CD4-positive, alpha-beta T cell treated with Interleukin-12 subunit alpha and Interleukin-12 subunit beta, for 1 hour (primary cell): ENCODE measurements at regions not wholly inside any gene's neighbourhood (a gene's known extent, or its start where the extent isn't known, plus 50 kb on each side); places are given as distances from the start of the nearest gene placed in this dataset.

Experiments used
- DNase-seq: peaks from one replicate; pipeline ENCODE4 v3.0.0-alpha.2; 2020

DNA sequence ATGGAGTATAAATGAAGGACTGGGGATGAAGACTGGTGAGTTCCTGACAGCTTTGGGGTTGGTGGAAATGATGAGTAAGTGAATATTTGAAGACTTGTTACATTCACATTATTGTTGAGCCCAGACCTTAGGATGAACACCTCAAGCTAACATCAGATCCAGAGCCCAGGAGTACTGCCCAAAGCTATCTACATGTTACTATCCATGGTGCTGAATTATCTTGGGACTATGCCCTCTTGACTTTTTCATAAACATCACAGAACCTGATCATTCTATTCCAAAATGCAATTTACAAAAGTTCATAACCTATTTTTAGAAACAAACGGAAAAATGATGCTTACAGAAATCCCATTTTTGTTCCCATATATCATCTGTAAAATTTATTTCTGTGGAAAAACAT is 613.3 kb downstream of the TUSC7 start:
- DNase-seq, result no peak

DNA sequence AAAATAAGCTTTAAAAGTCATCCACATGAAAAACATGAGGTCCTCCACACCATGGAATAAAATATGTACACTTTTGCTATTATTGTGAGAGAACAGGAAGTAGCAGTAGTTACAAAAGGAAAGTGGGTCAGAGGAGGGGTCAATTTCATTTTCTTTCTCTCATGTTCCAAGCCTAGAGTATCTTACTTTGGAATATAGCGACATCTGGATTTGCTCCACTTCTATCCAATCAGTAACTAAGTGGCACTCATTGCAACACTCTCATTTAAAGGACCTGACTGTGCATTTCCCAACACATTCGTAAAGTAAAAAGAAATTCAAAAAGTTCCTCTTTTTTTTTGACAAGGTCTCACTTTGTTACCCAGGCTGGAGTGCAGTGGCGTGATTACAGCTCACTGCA is 637.3 kb downstream of the TUSC7 start:
- no peak for DNase-seq

DNA sequence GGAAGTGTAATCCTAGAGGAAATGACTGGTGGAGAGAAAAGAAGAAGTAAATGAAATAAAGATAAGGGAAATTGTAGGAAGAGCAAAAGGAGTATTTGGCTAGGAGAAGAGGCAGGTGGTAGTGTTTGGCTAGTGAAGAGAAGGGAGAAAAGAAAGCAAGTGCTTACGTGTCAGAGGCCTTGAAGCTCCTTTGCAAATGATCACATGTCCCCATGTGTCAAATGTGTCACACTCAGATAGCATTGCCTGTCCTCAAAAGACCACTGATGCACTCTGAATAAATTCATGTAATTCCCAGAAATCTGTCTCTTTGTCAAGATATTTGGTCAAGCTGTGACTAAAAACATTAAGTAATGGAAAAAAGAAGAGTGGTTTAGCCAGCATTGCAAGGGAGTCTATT is 639.3 kb downstream of the TUSC7 start:
- DNase-seq, result no peak

DNA sequence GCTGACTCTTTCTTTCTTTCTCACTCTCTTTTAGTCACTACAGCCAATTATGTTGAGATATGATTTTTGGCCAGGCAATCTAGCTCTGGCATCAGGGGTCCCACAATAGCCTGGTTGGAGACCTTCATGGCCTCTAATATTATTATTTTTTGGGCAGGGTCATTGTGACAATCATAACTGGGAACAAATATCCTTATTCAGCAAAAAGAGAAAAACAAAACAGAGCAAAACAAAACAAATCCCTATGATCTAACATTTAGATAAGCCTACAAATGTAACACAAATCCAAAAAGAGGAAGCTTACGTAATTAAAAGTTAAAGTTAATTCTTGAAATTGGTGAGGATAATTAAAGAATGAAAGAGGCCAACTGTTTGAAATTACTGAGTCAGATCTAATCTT is 640.0 kb downstream of the TUSC7 start:
- DNase-seq, result no peak

DNA sequence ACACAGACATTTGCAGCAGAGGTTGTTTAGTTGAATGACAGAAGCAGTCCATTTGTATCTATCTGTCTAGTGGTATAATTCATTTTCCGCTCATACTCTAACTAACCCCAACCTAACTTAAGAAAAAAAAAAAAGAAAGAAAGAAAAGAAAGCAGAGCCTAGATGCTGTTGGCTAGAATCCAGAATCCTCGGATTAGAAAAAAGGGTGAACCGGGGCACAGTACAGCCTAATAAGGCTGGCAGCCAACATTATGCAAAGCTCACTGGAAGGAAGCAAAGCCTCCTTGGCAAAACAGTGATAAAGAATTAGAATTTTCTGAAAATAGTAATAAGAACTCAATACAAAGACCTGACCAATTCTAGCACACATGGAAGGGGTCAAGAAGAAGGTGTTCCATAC is 640.8 kb downstream of the TUSC7 start:
- DNase-seq, result no peak

DNA sequence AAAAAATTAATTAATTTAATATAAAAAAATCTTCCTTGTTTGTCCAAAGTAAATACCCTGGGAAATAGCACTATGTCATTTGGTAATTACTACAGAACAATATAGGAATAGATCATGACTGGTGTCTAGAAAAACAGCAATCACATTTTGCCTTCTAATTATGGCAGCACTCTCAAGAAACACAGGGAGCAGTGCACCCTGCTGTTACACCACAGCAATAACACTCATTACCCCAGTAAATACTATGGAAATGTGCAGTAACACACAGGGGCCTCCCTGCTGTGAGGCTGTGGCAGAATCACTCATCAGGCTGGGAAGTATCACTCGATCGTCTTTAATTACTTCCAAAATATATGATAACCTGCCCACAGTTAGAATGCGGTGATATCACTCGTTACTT is 646.0 kb downstream of the TUSC7 start:
- DNase-seq, result no peak

DNA sequence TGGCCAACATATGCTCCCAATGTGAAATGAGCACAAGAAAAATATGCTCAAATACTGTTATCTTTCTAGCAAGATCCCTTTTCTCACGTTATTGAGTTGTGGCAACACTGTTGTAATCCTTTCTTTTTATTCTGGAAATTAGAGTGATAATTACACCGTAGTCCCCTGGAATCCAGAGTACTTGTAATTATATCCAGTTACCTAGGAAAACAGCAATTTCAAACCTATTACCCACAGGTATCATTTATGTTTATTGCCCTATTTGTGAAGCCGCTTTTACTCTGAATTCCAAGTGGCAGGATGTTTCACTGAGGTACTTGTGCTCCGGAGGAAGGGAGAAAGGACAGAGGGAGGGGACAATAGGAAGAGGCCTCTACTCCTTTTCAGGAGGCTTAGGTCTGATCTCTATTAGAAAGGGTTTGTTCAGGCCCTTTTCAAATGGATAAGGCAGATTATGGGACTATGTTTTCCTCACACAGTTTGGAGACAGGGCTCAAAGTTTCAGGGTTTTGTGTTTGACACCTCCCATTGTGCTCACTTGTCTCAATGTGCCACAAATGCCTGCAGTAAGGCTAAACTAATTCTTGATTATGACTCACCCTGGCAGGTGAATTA is 646.6 kb downstream of the TUSC7 start:
- DNase-seq, result no peak

DNA sequence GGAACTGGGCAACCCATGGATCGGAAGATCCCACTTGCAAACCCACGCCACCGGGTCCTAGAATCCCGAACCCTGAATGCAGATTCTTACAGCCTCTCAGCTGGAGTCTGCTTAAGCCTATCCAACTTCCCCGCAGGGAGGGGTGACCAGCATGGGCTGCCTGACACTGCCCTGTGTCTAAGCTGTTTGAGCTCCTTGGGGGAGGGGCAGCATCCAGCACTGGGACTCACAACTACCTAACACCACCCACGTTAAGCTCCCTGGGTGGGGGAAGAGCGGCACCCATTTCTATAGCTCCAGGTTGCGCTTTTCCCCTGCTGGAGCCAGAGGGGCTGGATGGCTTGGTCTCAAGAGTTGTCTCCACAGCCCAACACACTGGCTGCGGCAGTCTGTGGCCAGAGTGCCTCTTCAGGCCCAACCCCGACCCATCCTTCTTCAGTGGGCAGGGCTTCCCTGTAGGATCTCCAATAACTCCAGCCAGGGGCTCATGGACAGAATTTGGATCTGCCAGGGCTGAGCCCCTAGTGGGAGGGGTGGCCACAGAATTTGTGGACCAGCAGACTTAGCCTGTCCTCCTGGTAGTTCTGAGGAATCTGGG is 649.2 kb downstream of the TUSC7 start:
- DNase-seq, result no peak

DNA sequence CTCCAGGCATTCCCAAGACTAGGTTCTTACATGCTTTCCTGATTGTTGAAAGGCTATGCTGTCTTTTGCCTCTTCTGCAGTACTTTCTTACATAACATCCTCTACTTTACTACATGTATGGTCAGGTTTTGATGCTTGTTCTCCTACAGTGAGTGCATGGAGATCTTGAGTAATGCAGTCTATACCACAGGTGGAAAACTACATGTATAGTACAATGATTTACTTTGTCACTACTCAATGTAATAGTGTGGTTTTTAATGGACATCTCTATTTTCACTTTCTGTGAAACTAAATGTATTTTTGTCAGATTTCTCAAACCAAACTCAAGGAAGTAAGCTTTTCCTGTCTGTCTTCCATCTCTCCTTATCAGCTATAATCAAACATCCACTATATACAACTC is 657.0 kb downstream of the TUSC7 start:
- no peak for DNase-seq

DNA sequence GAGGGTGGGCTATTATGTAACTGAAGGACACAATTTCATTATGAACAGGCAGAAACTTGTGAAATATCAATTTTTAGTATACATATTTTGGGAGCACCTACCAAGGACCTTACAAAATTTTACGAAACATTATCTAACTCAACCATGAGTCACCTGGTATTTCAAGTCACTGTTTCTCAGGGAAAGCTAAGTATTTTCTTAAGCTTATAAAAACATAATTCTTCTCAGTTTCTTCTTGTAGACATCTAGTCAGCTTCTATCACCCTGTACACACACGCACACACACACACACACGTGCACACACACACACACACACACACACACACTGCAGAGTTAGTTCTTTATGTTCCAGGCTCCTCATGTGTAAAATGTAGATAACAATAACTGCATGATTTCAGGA is 658.3 kb downstream of the TUSC7 start:
- no peak for DNase-seq

DNA sequence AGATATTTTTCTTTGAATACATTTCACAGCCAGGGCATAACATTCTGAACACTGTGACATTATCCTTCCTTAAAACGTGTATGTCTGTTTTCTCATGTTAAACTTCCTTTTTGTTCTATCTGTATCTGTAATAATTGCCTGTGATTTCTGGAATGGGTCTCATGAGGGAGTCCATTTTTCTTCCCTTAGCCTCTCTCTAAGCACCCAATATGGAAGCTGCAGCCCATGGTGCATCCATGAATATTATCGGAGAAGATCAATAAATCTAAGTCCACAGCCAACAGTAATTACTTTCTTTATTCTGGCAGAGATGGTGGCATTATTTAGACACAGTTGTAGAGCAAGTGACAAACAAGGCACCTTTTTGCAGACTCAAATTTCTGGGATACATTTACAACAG is 671.1 kb downstream of the TUSC7 start:
- DNase-seq, result no peak

DNA sequence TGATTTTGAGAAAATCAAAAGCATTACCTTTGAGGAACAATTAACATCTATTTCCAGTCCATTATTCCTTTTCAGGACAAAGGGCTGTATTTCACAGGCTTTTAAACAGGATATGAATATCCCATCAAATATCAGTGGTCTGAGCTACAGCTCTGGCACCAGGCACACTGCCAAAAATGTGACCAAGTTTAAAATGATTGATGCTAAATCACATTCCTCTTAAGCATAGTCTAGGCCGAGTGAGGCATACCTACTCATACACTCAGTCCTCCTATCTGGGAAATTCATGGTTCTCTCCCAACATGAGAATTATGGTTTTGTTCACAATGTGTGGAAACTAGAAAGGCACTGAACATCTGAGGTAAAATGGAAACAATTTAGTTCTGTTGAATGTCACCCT is 683.5 kb downstream of the TUSC7 start:
- DNase-seq, result no peak

DNA sequence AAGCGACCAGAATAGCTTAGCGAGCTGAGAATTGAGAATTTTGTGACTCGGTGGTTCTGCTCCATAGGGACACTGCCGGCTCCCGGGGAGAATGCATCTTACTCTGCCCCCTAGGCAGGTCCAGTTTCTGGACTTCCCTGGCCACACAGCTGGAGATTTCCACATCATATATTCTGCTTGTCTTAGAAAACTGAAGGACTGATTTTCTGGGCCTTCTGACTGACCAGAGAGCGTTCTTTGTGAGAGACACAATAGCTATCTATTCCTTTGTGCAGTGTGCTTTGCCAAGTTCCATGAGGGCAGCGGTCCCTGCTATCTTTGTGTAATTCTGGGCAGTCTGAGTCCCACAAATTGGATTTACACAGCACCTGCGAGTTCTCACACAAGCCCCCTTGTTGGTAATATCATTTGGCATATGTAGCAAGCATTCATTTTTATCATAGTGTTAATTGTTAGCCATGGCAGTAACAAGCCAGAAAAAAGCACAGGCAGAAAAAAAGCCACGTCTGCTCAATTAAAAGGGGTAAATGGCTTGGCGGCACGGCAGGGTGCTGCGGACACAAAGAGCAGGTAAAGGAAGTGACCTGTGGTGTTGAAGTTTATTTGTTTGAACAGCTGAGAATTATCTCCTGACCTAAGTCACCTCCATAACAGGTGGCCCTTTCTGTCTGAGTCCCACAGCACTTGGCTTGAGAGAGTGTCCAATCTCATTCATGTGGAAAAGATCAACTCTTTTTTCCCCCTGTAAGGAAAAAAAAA is 688.7 kb downstream of the TUSC7 start:
- DNase-seq, result no peak

DNA sequence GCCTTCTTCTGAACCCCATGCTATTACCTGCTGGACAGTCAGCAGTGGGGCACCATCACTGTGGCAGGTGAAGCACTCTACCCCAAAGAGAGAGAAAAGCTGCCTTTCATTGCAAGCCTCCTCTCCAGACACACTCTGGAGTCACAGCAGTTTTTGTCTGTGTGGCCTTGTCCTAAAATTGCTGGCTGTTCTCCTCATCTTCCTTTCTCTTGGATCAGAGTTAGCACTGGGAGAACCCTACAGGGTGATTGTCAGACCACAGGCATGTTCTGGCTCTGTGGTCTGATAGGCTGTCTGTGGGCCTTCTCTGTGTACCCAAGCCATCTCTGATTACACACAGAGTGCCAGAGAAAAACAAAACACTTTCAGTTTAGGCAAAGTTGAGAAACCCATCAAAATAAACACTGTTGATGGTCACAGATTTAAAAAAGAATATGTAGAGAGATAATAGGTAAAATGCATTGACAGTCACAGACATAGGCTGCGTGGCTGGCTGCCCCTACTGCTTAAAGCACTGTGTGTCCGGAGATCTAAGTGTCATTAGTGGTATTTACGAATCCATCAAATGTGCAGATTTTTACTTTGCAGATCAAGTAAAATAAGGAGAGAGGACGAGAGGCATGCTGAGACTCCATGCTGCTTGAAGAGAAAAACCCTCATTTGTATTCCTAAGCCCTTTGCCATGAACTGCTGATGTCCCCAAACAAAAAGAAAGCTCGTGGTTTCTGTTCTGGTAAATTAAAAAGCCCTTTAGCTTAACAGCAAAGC is 689.9 kb downstream of the TUSC7 start:
- no peak for DNase-seq

DNA sequence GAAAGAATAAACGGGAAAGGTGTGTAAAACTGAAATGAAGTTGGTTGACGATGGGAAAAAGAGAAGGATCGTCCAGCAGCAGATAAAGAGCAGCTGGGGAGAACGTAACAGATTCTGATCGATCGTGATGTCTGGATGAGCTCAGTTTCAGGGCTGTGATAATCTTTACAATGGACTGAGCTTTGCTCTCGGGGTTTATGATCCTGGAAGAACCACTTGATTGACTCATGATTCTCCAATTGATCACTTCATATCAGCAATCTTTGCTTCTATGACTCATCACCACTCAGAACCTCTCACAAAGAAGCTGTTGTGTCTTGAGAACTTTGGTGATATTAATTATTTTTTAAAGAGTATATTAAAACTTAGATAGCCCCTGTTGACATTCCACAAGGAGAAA is 690.7 kb downstream of the TUSC7 start:
- DNase-seq, result no peak

DNA sequence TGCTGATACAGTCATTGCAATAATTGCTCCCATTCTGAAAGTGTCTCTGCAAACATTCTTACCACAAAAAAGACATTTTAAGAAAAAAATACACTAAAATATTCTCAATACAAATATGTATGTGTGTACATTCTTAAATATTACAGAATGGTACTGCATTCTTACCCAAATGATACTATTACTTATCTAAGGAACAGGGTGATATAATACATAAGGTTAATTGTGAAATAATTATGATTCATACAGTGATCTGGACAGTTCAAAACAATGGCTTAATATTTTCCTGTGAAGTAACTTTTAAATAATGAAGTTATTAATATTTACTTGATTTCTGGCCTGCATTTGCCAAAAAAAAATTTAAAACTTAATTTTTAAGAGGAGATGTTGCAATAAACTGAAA is 694.6 kb downstream of the TUSC7 start:
- no peak for DNase-seq

DNA sequence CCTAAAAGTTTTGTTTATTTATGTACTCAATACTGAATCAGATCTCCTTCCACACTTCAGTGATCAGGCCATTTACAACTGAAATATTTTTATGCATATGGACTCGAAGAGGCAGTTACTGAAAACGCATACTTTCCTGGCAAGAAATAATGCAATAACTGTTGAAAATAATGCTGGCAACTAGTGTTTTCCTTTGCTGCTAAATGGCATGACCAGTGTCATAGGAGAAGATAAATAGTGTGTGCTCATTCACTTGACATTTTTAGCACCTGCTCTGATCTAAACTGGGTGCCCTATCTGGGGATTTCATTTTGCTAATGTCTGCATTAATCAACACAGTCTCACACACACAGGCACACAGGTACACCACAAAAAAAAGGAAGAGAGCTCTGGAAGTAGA is 695.2 kb downstream of the TUSC7 start:
- DNase-seq, result no peak

DNA sequence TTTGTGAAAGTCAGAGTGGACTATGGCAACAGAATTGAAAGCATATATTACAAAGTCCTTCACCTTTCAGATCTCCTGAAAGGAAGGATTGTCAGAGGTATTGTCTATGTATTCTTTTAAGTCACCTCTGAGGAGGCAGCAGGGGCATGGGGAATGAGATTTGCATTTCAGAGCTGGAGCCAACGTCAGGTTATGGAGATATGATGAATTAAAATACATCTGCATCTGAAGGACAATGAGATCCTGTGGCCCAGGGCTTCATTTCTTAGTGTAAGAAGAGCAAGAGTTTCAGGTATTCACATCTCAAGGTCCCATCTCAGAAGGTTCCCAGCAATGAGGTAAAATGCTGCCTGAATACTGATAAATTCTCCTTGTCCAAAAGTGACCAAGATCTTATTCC is 695.8 kb downstream of the TUSC7 start:
- DNase-seq, result no peak

DNA sequence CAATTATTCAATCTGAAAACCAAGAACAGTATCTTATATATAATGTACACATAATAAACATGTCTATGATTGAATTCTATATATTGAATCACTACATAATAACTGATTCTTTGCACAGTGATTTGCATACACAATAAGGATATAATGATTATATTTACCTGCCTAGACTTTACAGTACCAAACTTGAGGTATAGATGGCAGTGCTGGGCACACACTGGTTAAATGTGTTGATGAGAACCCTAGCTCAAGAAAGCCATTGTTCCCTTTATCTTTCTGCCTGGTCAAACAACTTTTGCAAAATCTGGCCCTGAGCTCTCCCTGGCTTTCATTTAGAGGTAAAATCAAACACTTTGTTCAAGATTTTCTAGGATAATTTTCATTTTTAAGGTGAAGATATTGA is 697.7 kb downstream of the TUSC7 start:
- DNase-seq, result no peak

DNA sequence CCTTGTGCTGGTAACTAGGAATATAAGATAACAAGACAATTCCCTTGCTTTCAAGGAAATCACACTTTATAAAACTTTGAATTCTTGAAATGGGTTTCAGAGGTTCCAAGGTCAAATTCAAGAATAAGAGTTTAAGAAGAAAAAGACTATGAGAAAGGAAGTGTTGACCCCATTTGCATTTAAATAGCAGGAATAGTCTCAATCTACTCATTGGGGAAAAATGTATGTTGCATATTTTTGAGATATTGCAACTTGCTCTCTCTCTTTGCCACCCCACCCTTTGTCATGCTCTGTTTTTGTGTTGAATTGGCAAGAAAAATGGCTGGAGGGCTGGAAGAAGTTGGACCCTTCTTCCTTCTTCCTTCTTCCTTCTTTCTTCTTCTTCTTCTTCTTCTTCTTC is 699.2 kb downstream of the TUSC7 start:
- DNase-seq, result no peak

DNA sequence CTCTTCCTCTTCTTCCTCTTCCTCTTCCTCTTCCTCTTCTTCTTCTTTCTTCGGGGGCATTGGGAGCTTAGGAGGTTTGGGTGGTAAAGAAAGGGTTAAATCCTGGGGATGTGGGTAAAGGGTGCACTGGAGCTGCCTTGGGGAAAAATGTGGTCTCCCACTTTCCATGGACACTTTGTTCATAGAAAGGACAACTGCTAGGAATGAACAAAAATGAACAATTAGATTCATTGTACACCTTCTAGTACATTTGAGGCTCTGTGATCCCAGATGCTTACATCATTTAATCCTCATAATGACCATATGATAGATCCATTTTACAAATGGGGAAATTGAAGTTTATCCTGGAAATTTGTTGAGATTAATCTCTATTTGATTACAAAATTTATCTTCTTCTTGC is 699.7 kb downstream of the TUSC7 start:
- DNase-seq, result no peak

DNA sequence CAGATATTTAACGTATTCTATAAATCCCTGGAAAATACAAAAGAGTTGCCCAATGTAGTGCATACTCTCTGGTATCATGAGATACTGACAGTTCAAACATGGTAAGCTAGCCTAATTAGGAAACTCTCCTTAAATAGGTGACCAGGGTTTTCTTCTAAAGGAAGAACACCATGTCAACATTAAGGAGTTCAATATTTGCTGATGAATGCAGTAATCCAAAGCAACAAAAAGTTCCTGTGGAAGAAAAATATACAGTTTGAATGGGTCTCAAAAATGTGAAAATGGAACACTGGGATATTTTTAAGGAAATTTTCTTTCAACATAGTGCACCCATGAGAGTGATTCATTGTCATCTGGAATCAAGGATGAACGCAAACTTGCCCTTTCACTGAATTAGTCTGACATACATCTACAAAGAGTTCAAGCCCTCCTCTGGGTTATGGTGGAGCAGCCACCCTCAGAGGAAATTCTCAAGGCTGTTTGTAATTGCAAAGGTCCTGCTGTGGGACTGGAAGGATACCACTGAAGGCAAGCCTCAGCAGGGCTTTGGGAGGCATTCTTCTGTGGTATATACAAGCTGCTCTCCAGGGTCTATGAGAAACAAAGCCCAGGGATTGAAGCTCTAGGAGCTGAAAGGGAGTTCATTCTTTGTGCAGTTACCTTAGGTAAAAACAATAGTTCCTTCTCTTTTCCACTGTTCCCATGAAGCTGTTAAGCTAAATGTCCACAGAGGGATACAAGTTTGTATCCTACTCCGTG is 700.3 kb downstream of the TUSC7 start:
- no peak for DNase-seq

DNA sequence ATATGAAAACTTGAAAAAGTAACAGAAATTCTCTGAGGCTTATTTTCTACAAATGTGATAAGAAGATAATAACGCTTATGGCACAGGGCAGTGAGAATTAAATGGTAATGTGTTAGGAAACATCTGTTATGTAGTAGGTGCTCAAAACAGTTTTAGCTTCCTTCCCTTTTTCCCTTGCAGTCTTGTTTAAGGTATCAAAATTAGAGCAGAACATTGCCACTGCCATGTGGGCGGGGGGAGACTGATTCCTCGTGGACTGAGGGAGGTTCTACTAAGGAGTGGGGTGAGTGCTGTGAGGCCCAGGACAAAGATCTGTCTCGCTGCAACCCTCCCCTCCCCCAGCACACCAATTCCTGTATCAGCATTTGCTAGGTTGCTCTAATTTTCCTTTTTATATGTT is 702.4 kb downstream of the TUSC7 start:
- DNase-seq, result no peak
